NCI-H146 (cell line): ENCODE measurements at regions not wholly inside any gene's neighbourhood (a gene's known extent, or its start where the extent isn't known, plus 50 kb on each side); places are given as distances from the start of the nearest gene placed in this dataset.
A peak's percentile ranks its signal among the peaks of the same experiment; 100 is the strongest.
"Not testable (repeated sequence)": the region's sequence is repeated elsewhere in the genome, so short reads cannot be mapped to it uniquely, and the experiment has no call there.

Experiments
- DNase-seq: peaks from one replicate; lab custom pipeline; 2025; lab: John Stamatoyannopoulos, UW

DNA sequence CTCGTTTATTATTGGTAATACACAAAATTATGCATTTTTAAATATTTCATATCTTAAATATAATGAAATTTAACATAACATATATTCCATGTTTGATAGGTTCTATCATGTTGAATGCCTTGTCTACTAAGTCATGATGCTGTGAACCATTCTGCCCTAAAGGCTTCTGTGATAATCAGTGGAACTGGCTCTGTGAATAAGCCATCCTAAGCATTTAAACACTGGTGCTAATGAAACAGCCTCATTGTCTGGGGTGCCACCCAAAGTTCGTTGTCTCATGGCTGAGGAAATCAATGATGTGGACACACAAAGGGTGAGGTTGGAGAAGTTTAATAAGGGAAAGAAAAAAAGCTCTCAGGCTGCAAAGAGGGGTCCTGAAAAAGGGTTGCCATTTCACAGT lies 264.7 kb upstream of the ZRANB2 start:
- no peak for DNase-seq

DNA sequence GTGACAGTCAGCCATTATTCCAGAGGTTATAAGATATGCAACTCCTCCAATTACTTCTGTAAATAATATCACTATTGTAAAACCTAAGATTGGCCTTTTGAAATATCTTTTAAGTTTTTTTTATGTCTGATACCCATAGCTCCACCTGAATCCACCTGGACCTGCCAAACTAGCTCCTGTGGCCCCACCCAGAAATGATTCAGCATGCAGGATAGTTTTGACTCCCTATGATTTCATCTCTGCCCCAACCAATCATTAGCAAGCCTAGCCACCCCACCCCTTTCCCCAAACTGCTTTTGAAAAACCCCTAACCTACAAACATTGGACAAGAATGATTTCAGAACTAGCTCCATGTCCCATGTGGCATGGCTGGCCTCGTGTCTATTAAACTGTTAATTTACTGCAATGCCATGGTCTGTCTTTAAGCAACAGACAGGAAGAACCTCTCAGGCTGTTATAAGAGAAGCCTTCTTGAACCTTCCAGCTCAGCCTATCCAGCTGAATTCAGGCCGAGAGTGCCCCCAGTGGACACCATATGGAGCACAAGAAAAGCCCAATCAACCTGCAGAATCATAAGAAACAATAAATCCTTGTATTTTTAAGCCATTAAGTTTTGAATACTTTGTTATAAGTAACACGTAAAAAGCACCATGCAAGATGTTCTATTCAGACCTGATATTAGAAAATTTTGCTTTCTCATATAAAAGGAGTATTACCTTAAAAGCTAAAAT lies 263.0 kb upstream of the ZRANB2 start:
- DNase-seq = no peak

DNA sequence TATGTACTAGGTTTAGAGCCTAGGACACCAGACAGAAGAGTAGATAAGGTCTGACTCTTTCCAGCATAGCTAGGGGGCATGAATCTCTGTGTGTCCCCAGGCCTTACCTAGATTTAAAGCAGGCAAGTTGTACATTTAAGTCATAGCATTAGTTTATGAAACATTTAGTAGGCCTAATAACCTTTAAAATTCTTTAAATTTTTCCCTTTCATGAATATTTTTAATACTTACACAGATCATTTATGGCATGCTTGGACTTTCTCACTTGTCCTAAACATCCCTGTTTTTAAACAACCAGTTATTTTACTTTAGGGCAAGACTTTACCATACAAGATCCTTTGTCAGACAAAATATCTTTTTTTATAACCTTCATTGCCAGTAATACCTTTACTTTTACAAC lies 258.4 kb upstream of the ZRANB2 start:
- DNase-seq = no peak

DNA sequence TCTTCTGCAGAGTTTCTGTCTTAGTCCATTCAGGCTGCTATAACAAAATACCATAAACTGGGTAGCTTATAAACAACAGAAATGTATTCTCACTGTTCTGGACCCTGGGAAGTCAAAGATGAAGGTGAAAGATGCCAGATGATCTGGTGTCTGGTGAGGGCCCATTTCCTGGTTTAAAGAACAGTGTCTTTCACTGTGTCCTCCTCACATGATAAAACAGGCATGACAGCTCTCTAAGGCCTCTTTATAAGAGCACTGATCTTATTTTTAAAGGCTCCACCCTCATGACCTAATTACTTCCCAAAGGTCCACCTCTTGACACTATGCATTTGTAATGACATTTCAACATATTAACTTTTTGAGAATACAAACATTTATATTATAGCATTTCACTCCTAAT lies 250.2 kb upstream of the ZRANB2 start:
- no peak for DNase-seq

DNA sequence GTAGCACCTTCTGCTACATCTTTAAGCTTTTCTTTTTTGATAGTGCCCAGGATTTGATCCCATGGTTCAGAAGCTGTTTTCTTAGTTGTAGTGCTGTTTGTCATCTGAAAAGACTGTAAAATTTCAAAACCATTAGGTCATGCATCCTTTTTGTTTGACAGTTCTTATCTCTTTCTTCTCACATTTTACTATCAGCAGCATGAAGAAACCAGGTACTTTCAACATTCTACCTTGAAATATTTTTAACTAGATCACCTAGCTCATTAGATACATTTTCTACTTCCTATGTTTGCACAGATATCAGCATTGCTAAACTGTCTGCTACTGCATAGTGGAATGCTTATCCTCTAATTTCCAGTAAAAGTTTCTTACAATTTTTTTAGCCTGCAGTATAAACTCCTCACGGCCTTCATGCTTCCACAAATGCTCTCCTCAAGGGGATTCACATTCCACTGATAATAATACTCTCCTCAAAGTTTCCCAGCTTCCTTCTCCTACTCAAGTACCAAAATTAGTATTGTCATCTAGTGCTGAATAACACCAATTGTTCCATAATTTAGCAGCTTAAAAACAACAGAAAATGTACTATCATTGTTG lies 243.9 kb upstream of the ZRANB2 start:
- DNase-seq = no peak

DNA sequence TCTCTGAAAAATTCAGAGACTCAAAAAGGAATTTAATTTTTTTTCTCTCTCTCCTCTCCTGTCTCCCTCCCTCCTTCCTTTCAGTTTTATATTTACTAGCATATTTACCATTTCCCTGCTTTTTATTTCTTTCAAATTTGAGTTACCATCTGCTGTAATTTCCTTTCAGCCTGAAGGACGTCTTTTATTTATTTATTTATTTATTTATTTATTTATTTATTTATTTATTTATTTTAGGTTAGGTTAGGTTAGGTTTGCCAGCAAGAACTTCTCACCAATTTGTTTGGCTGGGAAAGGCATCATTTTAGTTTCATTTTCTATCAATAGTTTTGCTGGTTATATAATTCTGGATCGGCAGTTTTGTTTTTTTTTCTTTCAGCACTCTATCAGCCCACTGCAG lies 231.7 kb upstream of the ZRANB2 start:
- no peak for DNase-seq

DNA sequence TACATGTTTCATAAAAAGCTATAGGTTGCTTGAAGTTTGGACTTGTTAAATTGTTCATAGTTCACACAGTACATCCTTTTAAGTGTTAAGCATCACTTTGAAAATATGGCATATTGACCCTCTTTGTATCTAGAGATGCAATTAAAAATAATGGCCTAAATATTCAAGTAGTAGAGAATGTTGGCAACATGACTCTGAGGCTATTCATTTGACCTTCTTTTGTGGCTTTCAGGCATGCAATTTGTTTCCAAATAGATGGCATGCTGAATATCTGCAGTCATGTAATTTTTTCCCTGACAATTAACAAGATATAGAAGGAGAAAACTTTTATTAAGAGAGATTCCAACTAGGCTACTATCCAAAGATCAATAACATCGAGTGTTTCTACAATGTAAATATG lies 230.5 kb upstream of the ZRANB2 start:
- no peak for DNase-seq

DNA sequence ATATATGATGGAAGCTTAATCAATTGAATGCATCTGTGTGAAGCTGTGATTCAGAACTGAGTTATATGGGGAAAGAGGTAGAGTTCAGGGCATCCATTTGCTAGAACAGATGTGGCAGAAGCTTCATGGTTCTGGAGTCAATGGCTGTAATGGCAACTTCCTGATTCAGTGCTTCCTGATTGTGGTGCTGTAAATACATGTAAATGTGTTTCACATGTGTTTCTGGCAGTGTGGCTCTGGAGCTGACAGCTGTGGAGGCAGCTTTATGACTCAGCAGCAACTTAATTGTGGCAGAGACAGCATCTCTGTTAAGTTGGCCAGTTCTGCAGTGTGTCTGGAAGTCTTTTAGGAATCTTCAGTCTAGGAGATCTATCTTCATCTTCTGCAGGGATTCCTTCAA lies 226.6 kb upstream of the ZRANB2 start:
- no peak for DNase-seq

DNA sequence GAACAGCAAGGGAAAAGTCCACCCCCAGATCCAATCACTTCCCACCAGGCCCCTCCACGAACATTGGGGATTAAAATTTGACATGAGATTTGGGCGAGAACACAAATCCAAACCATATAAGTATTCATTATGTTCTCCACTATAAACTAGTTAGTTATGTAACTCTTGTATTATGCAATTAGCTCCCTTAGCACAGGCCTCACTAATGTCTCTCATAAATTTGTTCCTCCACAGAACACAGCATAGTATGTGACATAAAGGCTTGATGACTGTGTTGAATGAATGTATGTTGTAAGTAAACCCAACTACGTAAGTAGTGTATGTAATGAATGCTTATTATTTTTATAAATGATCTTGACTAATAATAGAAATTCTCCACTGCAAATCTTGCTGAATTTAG lies 223.3 kb upstream of the ZRANB2 start:
- no peak for DNase-seq

DNA sequence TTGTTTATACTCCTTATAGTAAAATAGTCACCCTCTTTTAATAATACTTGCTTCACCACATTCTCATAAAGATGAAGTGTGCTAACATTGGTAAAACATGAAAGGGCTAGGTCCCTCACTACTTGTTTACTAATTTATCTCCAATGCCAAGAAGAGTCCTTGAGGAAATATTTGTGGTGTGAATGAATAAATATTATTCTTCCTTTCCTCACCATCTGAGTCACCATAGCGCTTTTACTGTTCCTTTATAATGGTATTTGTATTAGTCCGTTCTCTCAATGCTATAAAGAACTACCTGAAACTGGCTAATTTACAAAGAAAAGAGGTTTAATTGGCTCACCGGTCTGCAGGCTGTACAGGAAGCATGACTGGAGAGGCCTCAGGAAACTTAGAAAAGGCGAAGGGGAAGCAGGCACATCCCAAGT lies 222.8 kb upstream of the ZRANB2 start:
- DNase-seq = peak; percentile 5

DNA sequence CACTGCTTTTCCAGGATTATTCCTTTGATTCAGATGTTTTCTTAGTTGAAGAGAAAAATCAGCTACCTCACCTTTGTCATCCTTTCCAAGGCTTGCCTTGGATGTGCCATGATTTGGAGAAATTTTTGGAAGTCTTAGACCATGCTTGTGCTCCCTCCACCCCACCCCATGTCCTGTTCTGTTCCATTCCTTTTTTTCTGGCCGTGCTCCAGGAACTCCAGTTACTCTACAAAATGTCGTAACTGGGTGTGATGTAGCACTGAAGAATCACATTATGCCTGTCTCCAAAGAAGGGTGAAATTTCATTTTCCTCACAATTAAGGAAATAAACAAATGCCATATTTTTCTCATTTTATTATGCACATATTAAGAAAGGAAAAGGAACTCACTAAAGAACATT lies 217.8 kb upstream of the ZRANB2 start:
- DNase-seq = peak; percentile 4

DNA sequence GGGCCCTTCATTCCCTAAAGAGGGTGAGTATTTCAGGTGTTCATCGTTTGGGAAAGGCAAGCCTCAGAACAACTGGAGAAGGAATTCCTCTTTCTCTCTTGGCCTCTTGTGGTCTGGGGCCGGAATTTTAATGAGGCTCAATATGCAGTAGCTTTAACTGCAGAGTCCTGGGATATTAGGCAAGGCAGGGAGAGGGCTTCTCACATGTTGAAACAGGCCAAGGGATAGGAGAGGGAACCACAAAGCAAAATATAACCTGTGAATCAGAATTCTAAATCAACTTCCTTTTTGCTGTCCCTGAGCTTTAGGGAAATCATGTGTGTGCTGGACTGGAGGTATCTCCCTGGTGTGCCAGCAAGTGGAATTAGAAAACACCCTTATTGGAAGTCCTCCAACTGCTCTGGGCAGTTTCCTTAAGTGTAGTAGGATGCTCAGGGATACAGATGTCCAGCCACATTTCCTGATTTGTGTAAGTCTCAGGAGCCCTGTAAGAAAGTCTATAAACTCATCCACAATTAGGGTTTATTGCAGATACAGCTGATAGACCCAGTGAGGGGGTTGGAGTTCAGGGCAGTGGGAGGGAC lies 215.8 kb upstream of the ZRANB2 start:
- DNase-seq = peak; percentile 4

DNA sequence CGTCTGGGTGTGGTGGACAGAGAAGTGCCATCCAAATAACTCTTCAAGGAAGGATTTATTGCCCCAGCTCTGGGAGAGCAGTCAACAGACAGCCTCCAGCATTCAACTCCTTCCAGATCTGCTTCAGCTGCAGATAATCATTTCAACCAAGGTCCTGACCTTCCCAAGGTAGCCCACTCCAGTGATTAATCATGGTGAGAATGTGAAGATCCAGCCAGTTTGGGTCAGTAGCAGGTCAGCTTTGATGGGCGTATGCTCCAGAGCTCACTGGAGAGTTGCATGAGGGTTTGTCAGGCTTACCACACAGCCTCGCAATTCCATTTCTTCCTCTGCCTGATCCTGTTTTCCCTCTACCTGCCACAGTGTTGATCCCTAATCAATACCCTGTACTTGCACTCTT lies 214.5 kb upstream of the ZRANB2 start:
- DNase-seq = no peak

DNA sequence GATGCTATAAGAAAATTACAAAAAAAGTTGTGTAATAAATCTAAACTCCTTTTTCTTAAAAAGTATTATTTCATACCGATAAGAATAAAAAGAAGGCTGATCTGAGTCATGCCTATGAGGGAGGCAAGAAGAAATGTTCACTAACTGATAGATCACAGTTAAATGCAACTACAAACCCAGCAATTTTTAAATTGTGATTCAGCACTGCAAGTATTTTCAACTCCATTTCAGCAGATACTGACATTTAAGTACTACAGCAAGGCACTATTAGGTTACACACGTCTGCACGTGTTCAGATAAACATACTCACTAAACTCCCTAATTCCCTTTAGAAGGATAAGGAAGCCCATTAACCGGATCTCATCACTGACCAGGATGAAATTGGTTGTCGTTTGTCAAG lies 213.3 kb upstream of the ZRANB2 start:
- DNase-seq = no peak

DNA sequence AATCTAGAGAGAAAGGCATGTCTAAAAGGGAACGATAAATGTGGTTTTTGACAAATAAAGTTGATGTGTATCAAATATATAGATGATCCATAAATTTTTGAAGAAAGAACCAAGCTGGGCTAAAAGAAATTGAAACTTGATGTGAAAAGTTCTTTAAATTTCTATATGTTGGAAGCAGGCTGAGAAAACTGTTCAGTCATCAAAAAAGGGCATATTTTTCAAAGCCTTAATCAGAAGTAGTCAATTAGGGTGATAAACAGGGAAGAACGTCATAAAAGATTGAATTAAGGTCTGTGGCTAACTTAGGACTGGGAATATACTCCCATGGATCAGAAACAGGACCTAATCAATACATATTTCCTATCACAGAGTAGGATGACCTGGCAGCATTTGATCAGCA lies 211.4 kb upstream of the ZRANB2 start:
- no peak for DNase-seq

DNA sequence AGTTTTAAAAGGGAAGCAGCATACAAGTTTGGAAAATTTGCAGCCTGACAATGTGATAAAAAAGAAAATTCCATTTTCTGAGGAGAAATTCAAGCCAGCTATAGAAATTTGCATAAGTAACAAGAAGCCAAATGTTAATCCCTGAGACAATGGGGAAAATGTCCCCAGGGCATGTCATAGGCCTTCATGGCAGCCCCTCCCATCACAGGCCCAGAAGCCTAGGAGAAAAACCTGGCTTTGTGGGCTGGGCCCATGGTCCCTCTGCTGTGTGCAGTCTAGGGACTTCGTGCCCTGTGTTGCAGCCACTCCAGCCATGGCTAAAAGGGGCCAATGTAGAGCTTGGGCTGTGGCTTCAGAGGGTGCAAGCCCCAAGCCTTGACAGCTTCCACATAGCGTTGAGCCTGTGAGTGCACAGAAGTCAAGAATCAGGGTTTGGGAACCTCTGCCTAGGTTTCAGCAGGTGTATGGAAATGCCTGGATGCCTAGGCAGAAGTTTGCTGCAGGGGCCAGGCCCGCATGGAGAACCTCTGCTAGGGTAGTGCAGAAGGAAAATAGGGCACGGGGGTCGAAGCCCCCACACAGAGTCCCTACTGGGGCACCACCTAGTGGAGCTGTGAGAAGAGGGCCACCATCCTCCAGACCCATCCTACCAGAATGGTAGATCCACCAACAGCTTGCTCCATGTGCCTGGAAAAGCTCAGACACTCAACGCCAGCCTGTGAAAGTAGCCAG lies 209.8 kb upstream of the ZRANB2 start:
- not testable (repeated sequence) for DNase-seq

DNA sequence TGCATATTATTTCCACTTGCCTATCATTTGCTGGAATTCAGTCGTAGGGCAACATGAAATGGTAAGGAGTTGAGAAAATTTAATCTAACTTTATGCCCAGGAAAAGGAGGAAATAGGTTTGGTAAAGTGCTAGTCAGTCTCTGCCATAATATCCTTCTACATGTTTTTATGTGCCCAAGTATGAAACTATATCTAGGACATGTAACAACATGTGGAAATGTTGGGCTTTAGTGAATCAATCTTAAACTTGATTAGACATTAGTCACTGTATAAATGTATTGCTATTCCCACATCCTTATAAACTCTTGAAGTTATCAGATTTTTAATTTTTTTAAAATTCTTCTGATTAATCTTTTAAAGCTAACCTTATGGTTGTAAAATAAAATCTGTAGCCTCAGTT lies 204.7 kb upstream of the ZRANB2 start:
- no peak for DNase-seq

DNA sequence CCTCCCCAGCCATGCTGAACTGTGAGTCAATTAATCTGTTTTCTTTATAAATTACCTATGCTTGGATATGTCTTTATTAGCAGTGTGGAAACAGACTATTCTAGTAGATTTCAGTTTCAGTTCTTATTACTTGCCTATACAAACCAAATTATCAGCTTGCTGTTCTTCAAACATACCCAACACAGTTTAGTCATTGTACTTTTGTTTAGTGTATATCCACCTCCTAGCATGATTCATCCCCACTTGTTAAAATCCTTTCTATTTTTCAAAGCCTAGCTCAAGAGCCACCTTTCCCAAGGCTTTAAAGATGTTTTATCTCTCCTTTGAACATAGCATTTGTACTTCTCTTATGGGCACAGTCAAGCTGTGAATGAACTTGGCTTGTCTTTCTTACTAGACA lies 195.6 kb upstream of the ZRANB2 start:
- DNase-seq = no peak

DNA sequence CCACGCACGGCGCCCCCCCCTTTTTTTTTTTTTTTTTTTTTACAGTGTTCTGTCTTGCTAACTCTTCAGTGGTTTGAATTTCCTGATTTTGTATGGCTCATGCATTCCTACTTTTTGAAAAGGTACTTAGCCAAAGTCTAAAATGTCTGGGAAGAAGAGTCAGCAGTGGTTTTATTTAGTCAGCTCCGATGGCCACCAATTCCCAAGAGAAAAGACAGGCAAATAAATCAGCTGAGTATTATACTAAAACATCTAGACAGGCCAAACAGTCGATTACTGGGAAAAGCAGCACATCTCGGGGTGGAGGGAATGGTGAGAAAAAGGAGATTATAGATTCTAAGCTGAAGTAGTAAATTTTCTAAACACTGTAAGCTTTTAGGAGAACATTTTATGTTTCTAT lies 192.5 kb upstream of the ZRANB2 start:
- DNase-seq = no peak

DNA sequence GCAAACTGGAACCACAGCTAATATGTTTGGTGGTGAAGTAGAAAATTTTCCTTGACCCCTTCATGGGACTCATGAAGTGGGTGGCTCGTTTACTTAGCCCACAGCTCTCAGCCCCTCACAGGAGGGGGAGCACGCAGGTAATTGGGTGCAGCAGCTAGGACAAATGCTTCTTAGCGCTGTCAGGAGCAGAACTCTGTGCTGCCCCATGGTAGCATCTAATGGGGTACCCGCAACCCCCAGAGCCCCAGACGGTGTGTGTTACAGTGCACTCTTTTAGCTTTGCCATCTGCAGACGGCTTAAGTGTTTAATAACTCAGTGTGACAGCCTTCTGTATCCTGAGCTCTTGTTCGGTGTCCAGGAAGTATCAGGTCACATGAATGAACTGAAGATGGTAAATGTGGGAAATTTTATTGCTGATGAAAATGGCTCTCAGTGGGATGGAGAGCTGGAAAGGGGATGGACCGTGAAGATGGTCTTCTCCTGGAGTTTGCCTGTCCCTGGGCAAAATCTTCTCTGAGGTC lies 189.6 kb upstream of the ZRANB2 start:
- peak; percentile 60 for DNase-seq

DNA sequence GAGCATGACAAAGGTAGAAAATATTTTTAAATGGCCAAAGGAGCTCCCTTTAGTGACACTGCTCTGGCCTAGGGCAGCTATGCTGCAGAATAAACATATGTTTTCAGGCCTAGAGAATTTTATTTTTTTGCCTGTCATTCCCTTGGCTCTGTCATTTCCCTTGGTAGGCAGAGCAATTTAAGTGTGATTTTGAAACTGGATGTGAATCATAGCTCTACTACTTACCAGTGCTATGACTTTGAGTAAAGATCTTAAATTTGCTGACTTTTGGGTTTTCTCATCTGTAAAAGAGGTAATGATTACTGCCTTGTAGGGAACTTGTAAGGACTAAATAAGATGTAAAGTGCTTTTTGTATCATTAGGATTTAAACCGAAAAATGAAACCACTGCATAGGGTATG lies 189.0 kb upstream of the ZRANB2 start:
- no peak for DNase-seq

DNA sequence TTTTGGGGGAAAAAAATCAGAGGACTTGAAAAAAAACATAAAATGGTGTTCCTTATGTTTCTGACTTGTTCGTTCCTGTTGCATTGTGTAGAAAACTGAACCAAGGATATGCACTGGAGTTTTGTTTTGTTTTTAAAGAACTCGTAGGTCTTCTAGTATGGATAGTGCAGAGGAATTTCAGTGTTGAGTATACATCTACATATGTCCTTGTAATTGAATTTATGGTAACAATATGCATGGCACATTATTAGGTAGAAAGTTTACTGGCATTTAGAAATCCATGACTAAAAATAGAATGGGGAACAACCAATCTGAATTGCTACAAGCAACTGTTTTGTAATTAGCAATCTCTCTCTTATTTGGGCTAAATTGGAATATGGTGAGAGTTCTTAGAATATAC lies 188.3 kb upstream of the ZRANB2 start:
- DNase-seq = no peak

DNA sequence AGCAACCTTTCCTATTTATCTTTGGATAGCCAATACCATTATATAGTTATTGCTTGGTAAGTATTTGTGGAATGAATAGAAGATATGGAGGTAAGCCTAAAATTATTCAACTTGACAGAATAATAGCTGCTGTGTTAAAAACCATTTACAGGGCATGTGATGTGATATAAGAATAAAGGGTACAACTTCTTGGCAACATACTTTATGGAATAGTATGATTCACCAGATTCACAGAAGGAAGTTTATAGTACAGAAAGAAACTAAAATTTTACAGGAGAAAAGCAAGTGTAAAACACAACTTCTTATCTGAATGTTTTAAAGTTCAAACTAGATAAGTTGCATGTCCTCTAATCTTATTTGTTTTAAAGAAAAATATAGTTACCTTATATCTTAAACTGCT lies 186.4 kb upstream of the ZRANB2 start:
- DNase-seq = no peak
